ENCODE measurements at regions not wholly inside any gene's neighbourhood (a gene's known extent, or its start where the extent isn't known, plus 50 kb on each side); places are given as distances from the start of the nearest gene placed in this dataset.
"Not testable (repeated sequence)": the region's sequence is repeated elsewhere in the genome, so short reads cannot be mapped to it uniquely, and the experiment has no call there.

DNA sequence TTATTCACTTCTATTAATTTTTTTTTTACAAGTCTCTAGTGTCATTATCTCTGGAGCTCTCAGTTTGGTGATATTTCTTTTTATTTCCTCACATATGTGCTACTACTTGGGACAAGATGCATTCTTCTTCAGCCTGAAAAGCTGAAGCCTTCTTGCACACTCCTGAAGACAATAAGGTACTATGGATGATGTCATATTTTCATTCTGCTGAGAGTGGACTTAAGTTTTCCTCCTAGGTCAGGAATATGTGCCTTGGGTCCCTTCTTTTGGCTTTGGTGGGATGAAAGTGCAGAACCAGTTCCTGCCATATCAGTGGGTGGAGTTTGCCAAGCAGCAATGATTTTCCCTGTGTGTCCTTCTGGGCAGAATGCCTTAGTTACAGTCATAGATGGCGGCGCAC lies 188.7 kb upstream of the EYA4 start:
- ATAC-seq: no peak

DNA sequence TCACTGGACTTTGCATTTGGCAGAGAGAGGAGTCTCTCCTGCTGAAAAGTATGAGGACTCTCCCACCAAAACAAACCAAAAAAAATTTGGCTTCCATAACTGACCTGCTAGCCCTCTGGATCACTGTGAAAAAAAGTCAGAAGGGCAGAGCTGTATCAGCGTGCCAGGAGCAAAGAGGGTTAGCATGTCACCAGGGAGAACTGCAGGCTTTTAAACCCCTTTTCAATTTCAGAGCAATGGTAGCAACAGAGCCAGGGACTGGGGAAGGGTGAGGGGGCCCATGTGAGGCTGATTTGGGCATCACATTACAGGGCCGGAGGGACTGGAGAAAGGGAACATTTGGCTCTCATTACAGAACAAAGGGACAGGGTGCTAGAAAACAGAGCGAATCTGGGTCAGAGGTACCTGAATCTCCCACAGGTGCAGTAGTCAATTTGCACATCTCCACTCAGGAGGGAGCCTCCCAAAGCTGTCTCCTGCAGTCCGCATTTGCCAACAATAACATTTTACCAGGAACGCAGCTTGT lies 185.7 kb upstream of the EYA4 start:
- no peak for ATAC-seq

DNA sequence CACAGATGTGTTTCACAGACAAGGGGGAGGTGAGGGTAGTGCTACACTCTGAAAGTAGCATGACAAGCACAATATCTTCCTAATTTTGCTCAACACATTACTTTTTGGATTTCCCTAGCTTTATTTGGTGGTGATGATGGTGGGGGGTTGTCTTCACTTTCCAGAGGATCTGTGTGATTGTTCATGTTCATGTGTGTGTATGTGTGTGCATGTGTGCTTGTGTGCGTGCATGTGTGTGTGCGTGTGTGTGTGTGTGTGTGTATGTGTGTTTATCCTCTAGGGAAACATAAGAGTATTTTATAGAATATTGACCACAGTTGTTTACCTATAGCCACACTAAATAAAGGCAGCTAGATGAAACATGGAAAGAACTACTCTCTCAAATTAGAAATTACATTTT lies 183.8 kb upstream of the EYA4 start:
- ATAC-seq: no peak

DNA sequence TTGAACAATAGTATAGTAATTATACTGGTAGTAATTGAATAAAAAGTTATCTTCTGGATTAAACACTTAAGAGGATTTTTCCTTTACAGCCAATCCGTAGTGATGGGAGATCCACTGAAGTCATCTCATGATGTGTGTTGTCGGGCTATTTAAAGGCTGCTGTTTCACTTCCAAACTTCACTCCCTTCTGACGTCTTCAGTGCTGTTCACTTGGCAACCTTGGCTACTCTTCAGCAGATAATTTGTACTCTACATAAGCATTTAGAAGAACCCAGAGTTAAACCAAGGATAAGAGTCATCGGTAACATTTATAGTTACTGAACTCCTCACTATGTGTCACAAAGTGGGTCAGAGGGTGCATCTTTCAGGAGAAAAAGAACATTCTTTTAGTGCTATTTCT lies 179.1 kb upstream of the EYA4 start:
- no peak for ATAC-seq

DNA sequence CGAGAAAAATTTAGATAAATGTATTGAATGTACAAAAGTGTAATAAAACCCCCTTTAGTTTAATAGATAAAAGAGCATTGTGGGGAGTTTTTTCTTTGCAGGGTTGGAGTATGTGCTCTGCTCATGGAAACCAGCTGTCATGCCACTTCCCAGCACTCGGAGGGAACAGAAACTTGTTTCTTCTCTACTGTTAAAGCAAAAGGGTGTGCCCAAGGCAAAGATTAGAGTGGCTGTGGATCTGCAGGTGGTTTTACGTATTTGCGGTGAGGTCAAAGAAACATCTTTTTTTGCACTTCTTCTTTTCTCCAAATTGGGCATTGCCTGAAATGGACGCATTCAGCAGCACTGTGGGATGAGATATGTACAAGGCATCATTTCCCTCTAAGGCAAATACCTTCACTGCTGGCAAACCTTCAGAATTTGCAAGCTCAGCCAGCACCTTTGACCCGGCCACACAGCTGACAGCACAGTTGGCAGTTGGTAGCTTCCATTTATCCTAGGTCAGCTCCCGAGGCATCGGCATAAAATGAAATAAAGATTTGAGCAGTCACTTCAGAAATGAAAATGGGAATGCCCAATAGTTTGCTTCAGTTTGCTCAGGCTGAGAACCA lies 178.4 kb upstream of the EYA4 start:
- no peak for ATAC-seq

DNA sequence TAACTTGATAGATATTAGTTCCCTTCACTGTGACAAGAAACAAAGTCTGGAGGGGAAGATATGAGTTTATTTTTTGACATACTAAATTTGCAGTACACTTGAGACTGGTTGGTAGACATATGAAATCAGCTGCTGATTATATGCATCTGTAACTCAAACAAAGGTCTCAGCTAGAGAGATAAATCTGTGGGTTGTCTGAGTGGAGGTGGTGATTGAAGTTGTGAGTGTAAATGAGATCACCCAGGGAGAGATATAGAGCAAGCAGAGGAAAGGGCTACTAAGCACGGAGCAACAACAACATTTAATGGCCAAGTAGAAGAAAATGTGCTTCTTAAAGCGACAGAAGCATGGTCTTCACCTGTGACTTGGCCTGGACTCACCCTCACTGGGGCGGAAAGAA lies 173.2 kb upstream of the EYA4 start:
- ATAC-seq: no peak

DNA sequence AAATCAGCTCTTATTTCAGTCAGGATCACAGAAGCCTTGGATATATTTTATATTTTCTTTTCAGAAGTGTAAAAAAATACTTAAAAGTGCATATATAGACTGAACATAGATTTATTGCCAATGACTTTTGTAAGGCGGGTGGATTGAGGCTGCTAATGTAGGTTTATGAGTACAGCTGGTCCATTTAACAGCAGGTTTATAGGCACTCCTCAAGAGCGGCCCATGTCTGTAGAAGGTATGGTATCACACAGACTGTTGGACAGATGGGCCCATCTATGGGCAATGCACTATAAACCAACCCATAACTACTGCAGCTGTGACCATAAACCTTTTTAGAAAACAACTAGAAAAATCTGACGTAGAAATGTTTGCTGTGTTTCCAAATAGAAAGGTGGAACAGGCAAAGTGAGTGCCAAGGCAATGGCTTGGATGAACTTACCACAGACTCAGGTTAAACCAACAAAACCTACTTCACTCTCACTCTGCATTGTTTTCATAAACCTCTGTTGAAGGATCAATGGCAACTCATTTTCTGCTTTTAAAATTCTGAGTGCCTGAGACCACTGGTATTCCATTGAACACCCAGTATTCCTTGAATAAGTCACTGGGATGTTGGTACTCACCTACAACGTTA lies 170.6 kb upstream of the EYA4 start:
- no peak for ATAC-seq

DNA sequence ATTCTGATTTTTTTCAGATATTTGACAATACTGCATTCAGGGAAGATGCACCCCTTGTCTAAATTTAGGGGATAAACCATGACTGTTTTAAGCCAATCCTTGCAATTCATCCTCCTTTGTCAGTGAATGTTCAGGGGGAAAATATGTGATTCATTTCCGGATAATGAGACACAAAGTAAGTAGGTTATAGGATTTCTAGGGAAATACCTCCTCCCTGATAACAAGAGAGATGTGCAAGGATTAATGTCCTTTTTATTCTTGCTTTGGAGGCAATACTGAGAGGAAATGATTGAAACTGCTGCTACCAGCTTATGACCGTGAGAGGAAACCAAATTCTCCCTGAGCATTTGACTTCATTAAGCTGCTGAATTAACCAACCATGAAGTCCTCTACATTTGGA lies 161.3 kb upstream of the EYA4 start:
- ATAC-seq: no peak

DNA sequence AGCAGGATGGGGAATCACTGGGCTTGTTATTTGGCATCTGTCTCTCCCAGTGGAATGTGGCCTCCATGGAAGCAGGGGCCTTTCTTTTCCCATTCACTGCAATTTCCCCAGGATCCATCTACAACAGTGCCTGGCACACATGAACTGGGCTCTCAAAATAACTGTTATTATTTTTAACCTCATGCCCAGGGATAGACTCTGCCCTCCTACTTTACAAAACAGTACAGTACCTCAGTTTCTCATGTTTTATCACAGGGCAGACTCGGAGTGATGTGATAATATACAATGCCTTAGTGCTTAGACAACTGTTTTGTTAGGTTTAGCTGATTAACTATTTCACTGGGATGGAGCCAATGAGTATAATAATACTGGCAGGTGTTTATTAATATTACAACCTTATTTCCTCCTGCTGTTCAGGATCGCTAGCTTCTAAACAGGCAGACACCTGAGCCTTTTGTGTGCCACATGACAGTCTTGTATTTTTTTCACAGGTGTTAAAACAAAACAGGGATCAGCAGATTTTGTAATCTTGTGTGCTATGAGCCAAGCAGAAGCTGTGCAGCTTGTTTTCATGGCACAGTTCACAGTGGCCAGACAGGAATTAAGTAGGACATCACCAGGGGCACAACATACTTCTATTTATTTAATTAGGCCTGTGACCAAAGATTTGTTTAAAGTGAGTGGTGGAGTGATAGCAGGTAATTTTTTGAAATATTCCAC lies 157.7 kb upstream of the EYA4 start:
- no peak for ATAC-seq

DNA sequence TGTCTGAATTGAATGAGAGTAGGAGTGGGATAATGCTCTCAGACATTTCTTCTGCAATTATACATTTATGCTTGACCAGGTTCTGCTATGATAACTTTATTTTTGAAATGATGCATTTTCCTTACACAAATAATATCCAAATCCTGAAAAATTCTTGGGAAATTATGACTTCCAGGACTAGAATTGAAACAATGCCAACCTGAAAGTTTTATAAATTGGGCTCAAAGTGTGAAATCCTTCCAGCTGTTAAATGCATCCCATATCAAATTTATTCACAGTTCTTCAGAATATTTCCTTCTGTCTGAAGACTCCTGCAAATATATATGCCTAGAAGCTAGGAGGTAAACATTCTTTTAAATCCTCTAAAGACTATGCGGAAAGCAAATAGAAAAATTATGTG lies 155.7 kb upstream of the EYA4 start:
- no peak for ATAC-seq

DNA sequence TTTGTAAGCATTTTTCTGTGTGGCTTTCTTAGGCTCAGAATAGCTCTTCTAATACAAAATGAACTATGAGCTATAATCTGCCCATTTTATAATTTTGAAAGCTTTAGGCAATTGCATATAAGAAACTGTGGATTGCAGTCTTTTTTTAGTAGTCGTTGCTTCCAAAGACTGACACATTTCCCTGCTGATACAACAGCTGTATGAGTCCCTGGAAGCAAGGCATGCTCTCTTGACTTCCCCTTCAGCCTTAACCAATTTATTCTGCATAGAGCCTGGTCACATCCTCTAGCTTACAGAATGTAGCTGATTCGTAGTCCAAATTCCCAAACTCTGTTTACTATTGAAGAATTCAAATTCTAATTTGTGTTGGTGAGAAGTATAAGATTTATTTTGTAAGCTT lies 155.3 kb upstream of the EYA4 start:
- no peak for ATAC-seq

DNA sequence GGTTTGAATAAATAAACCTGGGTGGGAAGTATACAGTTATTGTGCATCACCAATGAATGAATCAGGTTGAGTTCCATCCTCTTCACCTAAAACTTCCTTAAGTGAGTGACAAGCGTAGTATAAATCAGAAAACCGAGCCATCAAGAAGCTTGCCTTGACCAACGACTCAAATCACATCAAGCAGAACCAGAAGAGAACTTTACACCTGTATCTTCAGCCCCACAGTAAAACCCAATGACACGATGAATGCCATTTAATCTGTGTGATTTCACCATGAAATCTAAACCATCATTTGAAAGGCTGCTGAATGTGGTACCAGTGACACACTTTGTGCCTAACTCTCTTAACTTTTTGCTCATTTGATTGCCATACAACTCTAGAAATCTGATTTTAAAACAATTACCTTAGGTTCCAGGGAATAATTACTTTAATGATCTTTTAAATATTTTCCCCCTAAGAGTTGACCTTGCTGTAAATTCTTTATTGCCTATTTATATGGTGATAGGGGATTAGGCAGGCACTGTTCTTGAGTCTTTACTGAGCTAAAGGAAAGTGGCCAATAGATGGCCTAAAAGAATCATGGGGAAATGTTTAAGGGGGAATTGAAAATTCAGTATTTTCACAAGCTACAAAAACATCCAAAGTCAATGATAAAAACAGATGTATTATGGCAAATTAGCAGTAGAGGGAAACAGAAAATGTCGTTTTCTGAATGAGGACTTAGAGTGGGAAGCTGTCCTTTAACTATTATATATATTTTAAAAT lies 152.0 kb upstream of the EYA4 start:
- no peak for ATAC-seq

DNA sequence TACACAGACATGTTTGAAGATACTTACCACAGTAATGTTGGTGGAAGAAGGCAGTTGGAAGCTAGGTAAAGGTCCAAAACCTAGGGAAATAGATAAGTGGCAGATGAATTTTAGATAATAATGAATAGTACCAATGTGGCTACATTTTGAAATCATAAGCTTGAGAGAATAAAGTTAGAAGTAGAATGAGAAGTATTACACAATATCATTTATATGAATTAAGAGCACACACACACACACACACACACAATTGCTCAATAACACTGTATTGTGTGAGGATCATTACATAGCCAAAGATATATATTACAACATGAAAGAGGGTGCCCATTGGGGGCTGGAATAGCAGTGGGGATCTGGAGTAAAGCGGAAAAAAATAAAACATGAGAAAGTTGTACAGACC lies 149.0 kb upstream of the EYA4 start:
- ATAC-seq: no peak

DNA sequence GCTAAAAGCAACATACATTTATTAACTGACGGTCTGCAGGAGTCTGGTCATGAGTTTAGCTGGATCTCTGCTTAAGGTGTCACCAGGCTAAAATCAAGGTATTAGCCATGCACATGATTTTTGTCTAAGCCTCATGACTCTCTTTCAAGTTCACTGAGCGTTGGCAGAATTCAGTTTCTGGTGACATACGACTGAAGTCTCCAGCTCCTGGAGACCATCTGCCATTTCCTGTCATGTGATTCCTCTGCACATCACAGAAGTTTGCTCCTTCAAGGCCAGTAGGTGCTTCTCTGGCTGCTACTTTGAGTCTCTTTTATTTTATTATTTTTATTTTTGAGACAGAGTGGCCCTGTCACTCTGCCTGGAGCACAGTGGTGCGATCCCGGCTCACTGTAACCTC lies 148.4 kb upstream of the EYA4 start:
- ATAC-seq: no peak

DNA sequence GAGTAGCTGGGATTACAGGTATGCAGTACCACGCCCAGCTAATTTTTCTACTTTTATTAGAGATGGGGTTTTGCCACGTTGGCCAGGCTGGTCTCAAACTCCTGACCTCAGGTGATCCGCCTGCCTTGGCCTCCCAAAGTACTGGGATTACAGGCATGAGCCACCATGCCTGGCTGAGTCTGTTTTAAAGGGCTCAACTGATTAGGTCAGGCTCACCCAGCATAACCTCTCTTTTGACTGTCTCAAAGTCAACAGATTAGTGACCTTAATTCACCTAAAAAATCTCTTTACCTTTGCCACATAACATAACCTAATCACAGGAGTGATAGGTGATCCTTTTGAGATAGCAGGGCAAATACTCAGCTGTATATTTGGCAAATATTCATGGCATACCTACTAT lies 147.9 kb upstream of the EYA4 start:
- ATAC-seq: not testable (repeated sequence)

DNA sequence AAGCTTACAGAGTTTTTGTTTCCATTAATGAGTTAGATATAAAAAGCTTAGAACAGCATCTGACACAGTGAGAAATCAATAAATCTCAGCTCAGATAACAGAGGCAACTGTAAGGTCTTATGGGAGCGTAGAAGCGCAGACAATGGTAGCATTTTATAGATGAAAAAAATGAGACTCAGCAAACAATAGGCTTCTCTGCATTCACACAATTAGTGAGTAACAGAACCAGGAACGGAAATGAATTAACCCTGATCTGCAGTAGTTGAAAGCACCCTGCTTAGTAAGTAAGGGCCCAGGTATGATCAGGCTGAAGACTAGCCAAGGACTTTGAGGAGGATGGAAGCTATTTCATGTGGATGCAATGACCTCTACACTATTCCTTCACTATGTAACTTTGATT lies 147.2 kb upstream of the EYA4 start:
- no peak for ATAC-seq

DNA sequence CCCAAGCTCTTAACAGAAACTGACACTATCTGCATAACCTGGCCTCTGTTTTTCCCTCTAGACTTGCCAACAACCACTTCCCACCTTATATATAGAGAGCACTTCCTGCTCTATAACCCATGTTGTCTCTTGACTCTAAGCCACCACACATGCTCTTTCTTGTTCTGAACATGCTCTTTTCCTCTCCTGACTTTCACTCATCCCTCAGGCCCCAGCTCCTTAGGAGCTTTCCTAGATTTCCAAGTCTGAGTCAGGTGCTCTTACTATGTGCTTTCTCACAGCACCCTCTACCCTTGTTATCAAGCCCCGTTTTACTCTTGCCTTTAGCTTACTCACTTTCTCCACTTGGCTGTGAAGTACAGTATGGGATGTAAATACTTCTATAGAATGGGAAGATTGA lies 143.9 kb upstream of the EYA4 start:
- no peak for ATAC-seq

DNA sequence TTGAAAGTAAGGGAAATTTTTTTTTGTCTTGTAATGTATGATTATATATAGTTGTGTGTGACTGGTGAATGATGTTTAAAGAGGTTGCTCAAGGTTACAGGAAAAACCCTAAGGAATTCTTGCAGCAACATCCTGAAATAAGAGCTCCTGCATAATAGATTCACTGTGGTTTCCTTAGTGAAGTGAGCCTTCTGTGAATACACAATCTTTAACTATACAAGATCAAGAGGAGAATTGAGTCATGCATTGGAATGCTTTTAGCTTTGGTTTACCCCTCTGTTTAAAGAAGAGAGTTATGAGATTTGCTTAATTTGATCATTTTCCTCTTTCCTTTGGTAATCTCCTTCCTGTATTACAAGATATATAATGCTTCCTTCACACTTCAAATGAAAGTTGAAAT lies 141.6 kb upstream of the EYA4 start:
- no peak for ATAC-seq

DNA sequence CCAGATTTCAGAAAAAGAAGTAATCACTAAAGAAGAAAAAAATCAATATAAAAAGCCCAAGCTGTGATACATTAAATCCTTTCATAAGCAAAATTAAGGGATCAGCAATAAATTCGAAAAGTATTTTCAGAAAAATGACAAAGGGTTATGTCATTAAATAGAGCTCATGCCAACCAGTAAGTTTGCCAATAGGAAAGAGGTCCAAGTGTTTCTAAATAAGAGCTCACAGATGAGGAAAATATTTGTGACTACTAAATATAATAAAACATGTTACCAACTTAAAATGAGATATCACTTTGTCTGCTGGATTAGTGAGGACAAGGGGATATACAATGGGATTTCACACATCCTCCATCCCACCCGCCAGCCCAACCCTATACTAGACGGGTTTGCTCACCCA lies 140.3 kb upstream of the EYA4 start:
- ATAC-seq: no peak

DNA sequence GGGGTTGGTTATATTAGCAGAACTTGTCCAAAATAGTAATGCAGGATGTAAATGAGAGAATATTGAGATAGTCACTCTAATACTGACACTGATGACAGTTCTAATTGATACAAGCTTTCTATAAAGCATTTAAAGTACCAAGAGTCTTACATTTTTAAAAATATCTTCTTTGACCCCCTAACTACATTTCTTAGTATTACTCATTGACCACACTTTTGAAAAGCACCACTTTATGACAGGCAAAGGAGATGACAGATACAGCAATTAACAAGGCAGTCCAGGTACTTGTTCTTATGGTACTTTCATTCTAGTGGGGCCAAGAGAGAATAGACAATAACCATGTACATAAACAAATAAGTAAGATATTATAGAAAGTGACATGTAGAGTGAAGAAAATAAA lies 139.4 kb upstream of the EYA4 start:
- ATAC-seq: no peak

DNA sequence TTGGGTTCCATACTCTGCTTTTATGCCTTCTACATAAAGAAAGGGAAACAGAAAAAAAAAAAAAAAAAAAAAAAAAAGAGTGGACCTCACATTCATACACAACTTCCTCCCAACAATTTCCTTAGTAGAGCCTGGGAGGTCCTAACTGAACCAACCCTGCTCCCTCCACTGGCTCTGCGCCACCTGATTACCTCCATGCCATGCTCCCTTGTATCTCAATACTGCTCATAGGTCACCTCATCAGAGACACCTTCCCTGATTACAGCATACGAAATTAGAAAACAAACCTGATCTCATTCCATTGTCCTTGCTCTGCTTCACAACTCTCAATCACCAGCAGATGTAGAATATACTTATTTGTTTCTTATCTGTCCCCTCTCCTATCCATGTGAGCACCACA lies 134.2 kb upstream of the EYA4 start:
- ATAC-seq: no peak

DNA sequence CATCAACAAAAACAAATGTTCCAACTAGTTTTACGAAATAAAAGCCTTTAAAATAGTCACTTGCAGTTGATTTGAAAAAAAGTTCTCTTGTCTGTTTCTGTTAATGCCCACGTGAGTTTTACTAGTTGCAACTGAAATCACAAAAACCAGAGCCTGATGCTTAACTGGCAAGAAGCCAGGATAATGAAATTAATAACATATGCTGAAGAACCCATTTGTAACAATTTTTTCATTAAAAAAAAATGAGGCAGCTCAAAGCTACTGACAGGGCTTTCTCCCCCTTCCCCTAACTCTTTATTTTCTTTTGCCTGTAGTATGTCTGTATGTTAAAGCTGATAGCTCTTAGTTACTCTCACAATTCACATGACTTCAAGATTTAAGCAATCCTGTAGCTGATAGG lies 132.7 kb upstream of the EYA4 start:
- no peak for ATAC-seq

DNA sequence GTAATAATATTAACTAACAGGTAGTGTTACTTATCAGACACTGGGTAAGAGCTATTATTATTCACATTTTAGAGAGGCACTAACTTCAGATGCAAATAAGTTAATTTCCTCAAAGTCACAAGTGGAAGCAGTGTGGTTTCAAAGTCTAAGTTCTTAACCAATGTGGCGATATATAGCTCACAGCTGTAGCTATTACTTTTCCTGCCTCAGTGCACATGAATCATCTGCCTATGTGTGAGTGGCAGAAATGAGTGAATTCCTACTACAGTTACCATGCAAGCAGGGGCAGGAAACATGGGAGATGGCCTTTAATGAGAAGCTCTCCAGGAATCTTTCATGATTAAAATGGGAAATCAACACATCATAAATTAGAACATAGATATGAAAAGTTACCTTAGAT lies 126.2 kb upstream of the EYA4 start:
- ATAC-seq: no peak

DNA sequence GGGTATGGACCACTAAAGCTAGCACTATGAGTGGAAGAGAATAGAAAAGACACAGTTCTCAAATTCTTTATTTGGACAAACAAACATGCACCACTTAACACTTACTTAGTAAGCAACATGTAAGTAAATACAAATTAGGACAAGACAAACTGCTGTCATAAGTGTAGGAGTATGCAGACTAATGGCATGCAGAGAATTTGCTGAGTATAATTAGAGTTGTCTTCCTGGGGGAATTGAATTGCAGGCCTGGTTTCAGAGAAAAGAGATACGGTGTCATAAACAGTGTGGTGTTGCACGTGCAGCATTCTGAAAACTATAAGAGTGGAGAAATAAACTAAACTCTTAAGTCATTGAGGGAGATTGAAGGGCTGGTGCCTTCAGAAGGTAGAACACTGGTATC lies 125.2 kb upstream of the EYA4 start:
- no peak for ATAC-seq
